ENCODE measurements at regions not wholly inside any gene's neighbourhood (a gene's known extent, or its start where the extent isn't known, plus 50 kb on each side); places are given as distances from the start of the nearest gene placed in this dataset.

- Histone ChIP-seq H3K27ac (no peak overlapping the region), H3K27me3 (ENCODE audit: low read depth) (no peaks in the 10 kb centered on the region), H3K4me1 (no peaks in the 10 kb centered on the region), H3K36me3 (no peaks in the 10 kb centered on the region), H3K9me3 (no peaks in the 10 kb centered on the region), H3K4me3 (no peak overlapping the region)
- ATAC-seq (no peak), DNase-seq (no peak)
- TF ChIP-seq CTCF (IDR thresholded peaks at IDR 0.05): no peak
- intact Hi-C loops (cut with DNase I): no loop called here
Measured at GRCh38 chr3:5673521-5673920, 486.0 kb downstream of the EDEM1 start.

- intact Hi-C loops (cut with DNase I): no loop called here
- ATAC-seq (no peak), DNase-seq (no peak)
- H3K27ac ChIP-seq: no peak overlapping the region
- no peaks in the 10 kb centered on the region for H3K9me3 ChIP-seq
- no peaks in the 10 kb centered on the region for H3K27me3 ChIP-seq (ENCODE audit: low read depth)
- H3K36me3 ChIP-seq: no peaks in the 10 kb centered on the region
- H3K4me3 ChIP-seq: no peak overlapping the region
- TF ChIP-seq CTCF (IDR thresholded peaks at IDR 0.05): no peak
- no peaks in the 10 kb centered on the region for H3K4me1 ChIP-seq
Measured at GRCh38 chr3:5675319-5675718, 487.8 kb downstream of the EDEM1 start.

- no peak for ATAC-seq
- intact Hi-C loops (cut with DNase I): no loop called here
Measured at GRCh38 chr3:5677555-5677954, 490.0 kb downstream of the EDEM1 start.

GRCh38 chr3:5678248-5678647, 490.7 kb downstream of the EDEM1 start:
- no peaks in the 10 kb centered on the region for H3K4me1 ChIP-seq
- H3K9me3 ChIP-seq: no peaks in the 10 kb centered on the region
- no peak overlapping the region for H3K27ac ChIP-seq
- ATAC-seq (no peak), DNase-seq (no peak)
- H3K4me3 ChIP-seq: no peak overlapping the region
- H3K36me3 ChIP-seq: no peaks in the 10 kb centered on the region
- TF ChIP-seq CTCF (IDR thresholded peaks at IDR 0.05): no peak
- no peaks in the 10 kb centered on the region for H3K27me3 ChIP-seq (ENCODE audit: low read depth)
- intact Hi-C loops (cut with DNase I): no loop called here

More at GRCh38 chr3:5677555-5677954, 490.0 kb downstream of the EDEM1 start:
- no peak for TF ChIP-seq CTCF (IDR thresholded peaks at IDR 0.05)
- no peaks in the 10 kb centered on the region for H3K27me3 ChIP-seq (ENCODE audit: low read depth)
- no peaks in the 10 kb centered on the region for H3K36me3 ChIP-seq
- H3K4me1 ChIP-seq: no peaks in the 10 kb centered on the region
- DNase-seq: no peak
- H3K4me3 ChIP-seq: no peak overlapping the region
- H3K9me3 ChIP-seq: no peaks in the 10 kb centered on the region
- H3K27ac ChIP-seq: no peak overlapping the region

- no peak overlapping the region for H3K27ac ChIP-seq
- no peaks in the 10 kb centered on the region for H3K27me3 ChIP-seq (ENCODE audit: low read depth)
- no peak overlapping the region for H3K4me3 ChIP-seq
- TF ChIP-seq CTCF (IDR thresholded peaks at IDR 0.05): no peak
- H3K4me1 ChIP-seq: no peaks in the 10 kb centered on the region
- ATAC-seq: no peak
- H3K36me3 ChIP-seq: no peaks in the 10 kb centered on the region
- intact Hi-C loops (cut with DNase I): no loop called here
- no peaks in the 10 kb centered on the region for H3K9me3 ChIP-seq
- no peak for DNase-seq
Measured at GRCh38 chr3:5678844-5679243, 491.3 kb downstream of the EDEM1 start.

- ATAC-seq (no peak), DNase-seq (no peak)
- Histone ChIP-seq H3K27me3 (ENCODE audit: low read depth) (no peaks in the 10 kb centered on the region), H3K4me3 (no peak overlapping the region), H3K9me3 (peaks cover 9% of the 10 kb centered on the region), H3K36me3 (no peaks in the 10 kb centered on the region), H3K27ac (no peak overlapping the region), H3K4me1 (no peaks in the 10 kb centered on the region)
- TF ChIP-seq CTCF (IDR thresholded peaks at IDR 0.05): no peak
- intact Hi-C loops (cut with DNase I): no loop called here
Measured at GRCh38 chr3:5687230-5687629, 499.7 kb downstream of the EDEM1 start.
